ENCODE measurements at regions not wholly inside any gene's neighbourhood (a gene's known extent, or its start where the extent isn't known, plus 50 kb on each side); places are given as distances from the start of the nearest gene placed in this dataset.

- Histone ChIP-seq H3K4me3 (ENCODE audit: insufficient read length, low read depth) (no peak overlapping the region), H3K9ac (ENCODE audit: insufficient read length, low read depth) (no peak overlapping the region), H3K4me1 (ENCODE audit: insufficient read depth, insufficient read length) (no peaks in the 10 kb centered on the region), H3K27me3 (ENCODE audit: insufficient read depth, insufficient read length) (no peaks in the 10 kb centered on the region), H3K36me3 (ENCODE audit: insufficient read depth, insufficient read length, low read length) (no peaks in the 10 kb centered on the region), H3K9me3 (ENCODE audit: insufficient read depth, low read length) (no peaks in the 10 kb centered on the region)
- DNase-seq (ENCODE audit: low read depth, low spot score) = no peak
- TF ChIP-seq YY1 (IDR thresholded peaks at IDR 0.05; ENCODE audit: insufficient read depth, insufficient read length) (no peak), ZNF274 (IDR thresholded peaks at IDR 0.05; ENCODE audit: low read depth, low read length) (no peak), SUZ12 (IDR thresholded peaks at IDR 0.05; ENCODE audit: extremely low read depth, insufficient read depth, insufficient read length) (no peak)
Measured at GRCh38 chrX:127305013-127305412, 485.5 kb downstream of the PRR32 start.

- no peaks in the 10 kb centered on the region for H3K4me1 ChIP-seq (ENCODE audit: insufficient read depth, insufficient read length)
- H3K9ac ChIP-seq (ENCODE audit: insufficient read length, low read depth) = no peak overlapping the region
- no peaks in the 10 kb centered on the region for H3K27me3 ChIP-seq (ENCODE audit: insufficient read depth, insufficient read length)
- no peaks in the 10 kb centered on the region for H3K9me3 ChIP-seq (ENCODE audit: insufficient read depth, low read length)
- no peak overlapping the region for H3K4me3 ChIP-seq (ENCODE audit: insufficient read length, low read depth)
- no peak for TF ChIP-seq ZNF274 (IDR thresholded peaks at IDR 0.05; ENCODE audit: low read depth, low read length)
- no peak for TF ChIP-seq YY1 (IDR thresholded peaks at IDR 0.05; ENCODE audit: insufficient read depth, insufficient read length)
- TF ChIP-seq SUZ12 (IDR thresholded peaks at IDR 0.05; ENCODE audit: extremely low read depth, insufficient read depth, insufficient read length) = no peak
- no peak for DNase-seq (ENCODE audit: low read depth, low spot score)
- H3K36me3 ChIP-seq (ENCODE audit: insufficient read depth, insufficient read length, low read length) = no peaks in the 10 kb centered on the region
Measured at GRCh38 chrX:127306262-127306661, 486.7 kb downstream of the PRR32 start.

- TF ChIP-seq YY1 (IDR thresholded peaks at IDR 0.05; ENCODE audit: insufficient read depth, insufficient read length) (no peak), ZNF274 (IDR thresholded peaks at IDR 0.05; ENCODE audit: low read depth, low read length) (no peak), SUZ12 (IDR thresholded peaks at IDR 0.05; ENCODE audit: extremely low read depth, insufficient read depth, insufficient read length) (no peak)
- Histone ChIP-seq H3K27me3 (ENCODE audit: insufficient read depth, insufficient read length) (no peaks in the 10 kb centered on the region), H3K4me3 (ENCODE audit: insufficient read length, low read depth) (no peak overlapping the region), H3K9me3 (ENCODE audit: insufficient read depth, low read length) (no peaks in the 10 kb centered on the region), H3K4me1 (ENCODE audit: insufficient read depth, insufficient read length) (no peaks in the 10 kb centered on the region), H3K36me3 (ENCODE audit: insufficient read depth, insufficient read length, low read length) (no peaks in the 10 kb centered on the region), H3K9ac (ENCODE audit: insufficient read length, low read depth) (no peak overlapping the region)
- no peak for DNase-seq (ENCODE audit: low read depth, low spot score)
Measured at GRCh38 chrX:127313635-127314034, 494.1 kb downstream of the PRR32 start.

GRCh38 chrX:127317159-127317558 lies 497.6 kb downstream of the PRR32 start:
- Histone ChIP-seq H3K36me3 (ENCODE audit: insufficient read depth, insufficient read length, low read length) (no peaks in the 10 kb centered on the region), H3K27me3 (ENCODE audit: insufficient read depth, insufficient read length) (no peaks in the 10 kb centered on the region), H3K4me1 (ENCODE audit: insufficient read depth, insufficient read length) (no peaks in the 10 kb centered on the region), H3K9me3 (ENCODE audit: insufficient read depth, low read length) (no peaks in the 10 kb centered on the region), H3K9ac (ENCODE audit: insufficient read length, low read depth) (no peak overlapping the region), H3K4me3 (ENCODE audit: insufficient read length, low read depth) (no peak overlapping the region)
- DNase-seq (ENCODE audit: low read depth, low spot score) = no peak
- TF ChIP-seq ZNF274 (IDR thresholded peaks at IDR 0.05; ENCODE audit: low read depth, low read length) (no peak), YY1 (IDR thresholded peaks at IDR 0.05; ENCODE audit: insufficient read depth, insufficient read length) (no peak), SUZ12 (IDR thresholded peaks at IDR 0.05; ENCODE audit: extremely low read depth, insufficient read depth, insufficient read length) (no peak)

- TF ChIP-seq YY1 (IDR thresholded peaks at IDR 0.05; ENCODE audit: insufficient read depth, insufficient read length) (no peak), SUZ12 (IDR thresholded peaks at IDR 0.05; ENCODE audit: extremely low read depth, insufficient read depth, insufficient read length) (no peak), ZNF274 (IDR thresholded peaks at IDR 0.05; ENCODE audit: low read depth, low read length) (no peak)
- no peaks in the 10 kb centered on the region for H3K36me3 ChIP-seq (ENCODE audit: insufficient read depth, insufficient read length, low read length)
- H3K27me3 ChIP-seq (ENCODE audit: insufficient read depth, insufficient read length) = no peaks in the 10 kb centered on the region
- no peaks in the 10 kb centered on the region for H3K4me1 ChIP-seq (ENCODE audit: insufficient read depth, insufficient read length)
- no peaks in the 10 kb centered on the region for H3K9me3 ChIP-seq (ENCODE audit: insufficient read depth, low read length)
- DNase-seq (ENCODE audit: low read depth, low spot score) = no peak
- H3K4me3 ChIP-seq (ENCODE audit: insufficient read length, low read depth) = no peak overlapping the region
- H3K9ac ChIP-seq (ENCODE audit: insufficient read length, low read depth) = no peak overlapping the region
Measured at GRCh38 chrX:127324128-127324527, 504.6 kb downstream of the PRR32 start.

Measured in NT2/D1 (cell line).